Upper lobe of left lung (tissue), 6 donors: ENCODE measurements at regions not wholly inside any gene's neighbourhood (a gene's known extent, or its start where the extent isn't known, plus 50 kb on each side); places are given as distances from the start of the nearest gene placed in this dataset.

Experiments used
- ATAC-seq, 2 donors: fragments of 200-7000 bp; cut with Tn5 transposase; one replicate each; pipeline ENCODE4 v1.9.1; 2022; ENCODE audit warnings: mild to moderate bottlenecking in 2 of 2, moderate library complexity in 2 of 2; ENCODE audit not compliant: low FRiP score in 2 of 2
- DNase-seq, 2 donors: peaks; one replicate each; pipeline ENCODE4 v3.0.0-alpha.2; 2019 to 2020
- H3K27ac ChIP-seq, 4 donors: fragments of 200-600 bp; sonication (generic); one replicate each; pipeline ENCODE4 v1.5.1; 2016 to 2019
- H3K27me3 ChIP-seq, 4 donors: fragments of 200-600 bp; sonication (generic); one replicate each; pipeline ENCODE4 v1.5.1; 2017 to 2019
- H3K36me3 ChIP-seq, 4 donors: fragments of 200-600 bp; sonication (generic); one replicate each; pipeline ENCODE4 v1.5.1; 2016 to 2019
- H3K4me1 ChIP-seq, 4 donors: fragments of 200-600 bp; sonication (generic); one replicate each; pipeline ENCODE4 v1.5.1; 2018 to 2019
- H3K4me3 ChIP-seq, 4 donors: fragments of 200-600 bp; sonication (generic); one replicate each; pipeline ENCODE4 v1.5.1; 2017 to 2019; ENCODE audit warnings: mild to moderate bottlenecking in 2 of 4, moderate library complexity in 1 of 4
- H3K9me3 ChIP-seq, 4 donors: fragments of 200-600 bp; sonication (generic); one replicate each; pipeline ENCODE4 v1.5.1; 2018 to 2019
- EP300 ChIP-seq, 4 donors: sonication (generic); formaldehyde crosslinking; IDR thresholded peaks; one replicate each; pipeline ENCODE4 v1.5.1; 2017; ENCODE audit warnings: antibody characterized with exemption in 4 of 4, control low read depth in 2 of 4
- POLR2A ChIP-seq, 4 donors: fragments of 450-650 bp; IDR thresholded peaks; one replicate each; pipeline ENCODE4 v1.5.1; 2016 to 2017; ENCODE audit warnings: antibody characterized with exemption in 4 of 4, mild to moderate bottlenecking in 2 of 4
- POLR2AphosphoS5 ChIP-seq, 2 donors: sonication (generic); formaldehyde crosslinking; IDR thresholded peaks; one replicate each; pipeline ENCODE4 v1.5.1; 2017; ENCODE audit warnings: antibody characterized with exemption in 2 of 2
- WGBS, 2 donors: methylation state at CpG; one replicate each; pipeline ENCODE4 v1.1.5; 2017 to 2018; 5-methylcytosine and 5-hydroxymethylcytosine counted together
- TF ChIP-seq, protein P1 (sequence below), 6 experiments: fragments of 450-650 bp in 4 of 6; fragments of 200-600 bp in 2 of 6; sonication (generic) in 2 of 6; IDR thresholded peaks; one replicate each; pipeline ENCODE4 v1.5.1; 2016 to 2019; ENCODE audit warnings: antibody characterized with exemption in 6 of 6
- donor health status: DM: no; HTN: no; CAD: no; lungs with moderate emphysema.
- donor health status: DM: no; HTN: yes; CAD: no; lungs with severe emphysema.

GRCh38 chr5:120231563-120231962 lies 232.5 kb upstream of the PRR16 start:
- no peak for ATAC-seq

GRCh38 chr5:120236360-120236759 lies 227.7 kb upstream of the PRR16 start:
- DNase-seq (no peak), ATAC-seq (no peak)
- Histone ChIP-seq H3K4me3 (no peak overlapping the region), H3K9me3 (no peaks in the 10 kb centered on the region), H3K4me1 (no peaks in the 10 kb centered on the region), H3K36me3 (no peaks in the 10 kb centered on the region), H3K27ac (no peak overlapping the region), H3K27me3 (no peaks in the 10 kb centered on the region)
- 74 to 78% methylated on average over 3 of the region's 3 CpGs for WGBS, 2 donors
- TF ChIP-seq EP300 (IDR thresholded peaks at IDR 0.05) (no peak), POLR2AphosphoS5 (IDR thresholded peaks at IDR 0.05) (no peak), POLR2A (IDR thresholded peaks at IDR 0.05) (no peak)
- TF ChIP-seq, protein P1, sequence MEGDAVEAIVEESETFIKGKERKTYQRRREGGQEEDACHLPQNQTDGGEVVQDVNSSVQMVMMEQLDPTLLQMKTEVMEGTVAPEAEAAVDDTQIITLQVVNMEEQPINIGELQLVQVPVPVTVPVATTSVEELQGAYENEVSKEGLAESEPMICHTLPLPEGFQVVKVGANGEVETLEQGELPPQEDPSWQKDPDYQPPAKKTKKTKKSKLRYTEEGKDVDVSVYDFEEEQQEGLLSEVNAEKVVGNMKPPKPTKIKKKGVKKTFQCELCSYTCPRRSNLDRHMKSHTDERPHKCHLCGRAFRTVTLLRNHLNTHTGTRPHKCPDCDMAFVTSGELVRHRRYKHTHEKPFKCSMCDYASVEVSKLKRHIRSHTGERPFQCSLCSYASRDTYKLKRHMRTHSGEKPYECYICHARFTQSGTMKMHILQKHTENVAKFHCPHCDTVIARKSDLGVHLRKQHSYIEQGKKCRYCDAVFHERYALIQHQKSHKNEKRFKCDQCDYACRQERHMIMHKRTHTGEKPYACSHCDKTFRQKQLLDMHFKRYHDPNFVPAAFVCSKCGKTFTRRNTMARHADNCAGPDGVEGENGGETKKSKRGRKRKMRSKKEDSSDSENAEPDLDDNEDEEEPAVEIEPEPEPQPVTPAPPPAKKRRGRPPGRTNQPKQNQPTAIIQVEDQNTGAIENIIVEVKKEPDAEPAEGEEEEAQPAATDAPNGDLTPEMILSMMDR (IDR thresholded peaks at IDR 0.05): no peak

More at GRCh38 chr5:120231563-120231962, 232.5 kb upstream of the PRR16 start:
- no peak overlapping the region for H3K27ac ChIP-seq
- no peak for DNase-seq
- H3K4me1 ChIP-seq: no peaks in the 10 kb centered on the region
- H3K9me3 ChIP-seq: no peaks in the 10 kb centered on the region
- no peak overlapping the region for H3K4me3 ChIP-seq
- no peak for TF ChIP-seq POLR2AphosphoS5 (IDR thresholded peaks at IDR 0.05)
- TF ChIP-seq, protein P1 (IDR thresholded peaks at IDR 0.05): no peak
- no peak for TF ChIP-seq EP300 (IDR thresholded peaks at IDR 0.05)
- no peak for TF ChIP-seq POLR2A (IDR thresholded peaks at IDR 0.05)
- H3K27me3 ChIP-seq: no peaks in the 10 kb centered on the region
- H3K36me3 ChIP-seq: no peaks in the 10 kb centered on the region
- WGBS, 2 donors: 97 to 100% methylated on average over 1 of the region's 1 CpG

GRCh38 chr5:120239086-120239485 lies 225.0 kb upstream of the PRR16 start:
- ATAC-seq (no peak), DNase-seq (no peak)
- no peaks in the 10 kb centered on the region for H3K36me3 ChIP-seq
- WGBS, 2 donors: 87 to 100% methylated on average over 1 of the region's 1 CpG
- H3K4me3 ChIP-seq: no peak overlapping the region
- H3K27ac ChIP-seq: no peak overlapping the region
- no peaks in the 10 kb centered on the region for H3K4me1 ChIP-seq
- H3K27me3 ChIP-seq: no peaks in the 10 kb centered on the region
- no peaks in the 10 kb centered on the region for H3K9me3 ChIP-seq
- TF ChIP-seq, protein P1 (IDR thresholded peaks at IDR 0.05): no peak
- no peak for TF ChIP-seq POLR2AphosphoS5 (IDR thresholded peaks at IDR 0.05)
- no peak for TF ChIP-seq EP300 (IDR thresholded peaks at IDR 0.05)
- TF ChIP-seq POLR2A (IDR thresholded peaks at IDR 0.05): no peak

- TF ChIP-seq, protein P1 (IDR thresholded peaks at IDR 0.05): no peak
- no peak for TF ChIP-seq POLR2A (IDR thresholded peaks at IDR 0.05)
- TF ChIP-seq POLR2AphosphoS5 (IDR thresholded peaks at IDR 0.05): no peak
- TF ChIP-seq EP300 (IDR thresholded peaks at IDR 0.05): no peak
- no peak for DNase-seq
- Histone ChIP-seq H3K9me3 (no peaks in the 10 kb centered on the region), H3K27me3 (no peaks in the 10 kb centered on the region), H3K36me3 (no peaks in the 10 kb centered on the region), H3K4me1 (no peaks in the 10 kb centered on the region), H3K27ac (no peak overlapping the region), H3K4me3 (no peak overlapping the region)
- no peak for ATAC-seq
Observed at GRCh38 chr5:120240706-120241105, 223.4 kb upstream of the PRR16 start.

DNA sequence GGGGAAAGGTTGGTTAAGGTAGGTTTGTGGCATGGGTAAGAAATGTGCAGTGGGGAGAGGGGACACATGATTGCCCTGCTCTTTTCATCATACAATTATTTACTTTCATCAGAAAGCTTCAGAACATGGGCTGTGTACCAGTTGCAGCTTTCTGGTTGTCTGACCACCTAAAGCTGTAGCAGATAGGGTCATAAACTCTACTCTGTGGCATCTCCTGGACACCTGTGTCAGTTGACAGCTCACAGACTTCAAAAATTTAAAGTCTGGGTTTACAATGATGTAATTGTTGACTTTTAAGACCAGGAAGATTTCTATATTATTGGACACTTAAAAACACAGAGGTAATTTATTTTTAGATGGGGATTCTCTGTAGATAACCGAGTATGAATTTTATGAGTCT lies 222.7 kb upstream of the PRR16 start:
- no peaks in the 10 kb centered on the region for H3K4me1 ChIP-seq
- H3K27ac ChIP-seq: no peak overlapping the region
- WGBS, 2 donors: 54 to 69% methylated on average over 1 of the region's 1 CpG
- DNase-seq (no peak), ATAC-seq (no peak)
- H3K36me3 ChIP-seq: no peaks in the 10 kb centered on the region
- no peaks in the 10 kb centered on the region for H3K27me3 ChIP-seq
- TF ChIP-seq, protein P1 (IDR thresholded peaks at IDR 0.05): no peak
- TF ChIP-seq POLR2AphosphoS5 (IDR thresholded peaks at IDR 0.05) (no peak), EP300 (IDR thresholded peaks at IDR 0.05) (no peak), POLR2A (IDR thresholded peaks at IDR 0.05) (no peak)
- H3K9me3 ChIP-seq: no peaks in the 10 kb centered on the region
- no peak overlapping the region for H3K4me3 ChIP-seq
